ENCODE measurements at regions not wholly inside any gene's neighbourhood (a gene's known extent, or its start where the extent isn't known, plus 50 kb on each side); places are given as distances from the start of the nearest gene placed in this dataset.

DNA sequence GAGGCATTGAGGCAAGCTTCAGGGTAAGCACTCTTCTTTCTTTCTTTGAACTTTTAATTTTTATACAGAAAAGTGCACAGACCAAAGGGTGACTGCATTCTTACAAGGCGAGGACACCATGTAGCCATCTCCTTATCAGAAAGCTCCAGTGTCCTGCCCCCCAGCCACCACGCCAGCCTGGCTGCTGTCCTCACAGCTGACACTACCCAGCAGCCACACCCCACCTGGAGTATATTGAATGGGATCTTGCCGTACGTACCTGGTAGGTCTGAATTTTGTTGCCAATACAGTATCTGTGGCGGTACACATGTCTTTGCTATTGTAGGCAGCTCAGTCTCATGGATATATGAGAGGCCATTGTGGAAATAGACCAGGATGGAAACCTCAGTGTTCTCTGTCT is 284.0 kb upstream of the IRX2 start (continued):
- TF ChIP-seq, protein P1, sequence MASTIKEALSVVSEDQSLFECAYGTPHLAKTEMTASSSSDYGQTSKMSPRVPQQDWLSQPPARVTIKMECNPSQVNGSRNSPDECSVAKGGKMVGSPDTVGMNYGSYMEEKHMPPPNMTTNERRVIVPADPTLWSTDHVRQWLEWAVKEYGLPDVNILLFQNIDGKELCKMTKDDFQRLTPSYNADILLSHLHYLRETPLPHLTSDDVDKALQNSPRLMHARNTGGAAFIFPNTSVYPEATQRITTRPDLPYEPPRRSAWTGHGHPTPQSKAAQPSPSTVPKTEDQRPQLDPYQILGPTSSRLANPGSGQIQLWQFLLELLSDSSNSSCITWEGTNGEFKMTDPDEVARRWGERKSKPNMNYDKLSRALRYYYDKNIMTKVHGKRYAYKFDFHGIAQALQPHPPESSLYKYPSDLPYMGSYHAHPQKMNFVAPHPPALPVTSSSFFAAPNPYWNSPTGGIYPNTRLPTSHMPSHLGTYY (CRISPR knock-in tag; IDR thresholded peaks at IDR 0.05): no peak
- TF ChIP-seq, protein P2, sequence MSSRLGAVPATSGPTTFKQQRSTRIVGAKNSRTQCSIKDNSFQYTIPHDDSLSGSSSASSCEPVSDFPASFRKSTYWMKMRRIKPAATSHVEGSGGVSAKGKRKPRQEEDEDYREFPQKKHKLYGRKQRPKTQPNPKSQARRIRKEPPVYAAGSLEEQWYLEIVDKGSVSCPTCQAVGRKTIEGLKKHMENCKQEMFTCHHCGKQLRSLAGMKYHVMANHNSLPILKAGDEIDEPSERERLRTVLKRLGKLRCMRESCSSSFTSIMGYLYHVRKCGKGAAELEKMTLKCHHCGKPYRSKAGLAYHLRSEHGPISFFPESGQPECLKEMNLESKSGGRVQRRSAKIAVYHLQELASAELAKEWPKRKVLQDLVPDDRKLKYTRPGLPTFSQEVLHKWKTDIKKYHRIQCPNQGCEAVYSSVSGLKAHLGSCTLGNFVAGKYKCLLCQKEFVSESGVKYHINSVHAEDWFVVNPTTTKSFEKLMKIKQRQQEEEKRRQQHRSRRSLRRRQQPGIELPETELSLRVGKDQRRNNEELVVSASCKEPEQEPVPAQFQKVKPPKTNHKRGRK (CRISPR knock-in tag; IDR thresholded peaks at IDR 0.05; ENCODE audit: borderline replicate concordance): no peak
- TF ChIP-seq, protein P3, sequence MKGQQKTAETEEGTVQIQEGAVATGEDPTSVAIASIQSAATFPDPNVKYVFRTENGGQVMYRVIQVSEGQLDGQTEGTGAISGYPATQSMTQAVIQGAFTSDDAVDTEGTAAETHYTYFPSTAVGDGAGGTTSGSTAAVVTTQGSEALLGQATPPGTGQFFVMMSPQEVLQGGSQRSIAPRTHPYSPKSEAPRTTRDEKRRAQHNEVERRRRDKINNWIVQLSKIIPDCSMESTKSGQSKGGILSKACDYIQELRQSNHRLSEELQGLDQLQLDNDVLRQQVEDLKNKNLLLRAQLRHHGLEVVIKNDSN (CRISPR knock-in tag; IDR thresholded peaks at IDR 0.05): no peak
- TF ChIP-seq IRF2 (CRISPR knock-in tag; IDR thresholded peaks at IDR 0.05; ENCODE audit: borderline replicate concordance, low read depth): no peak
- no peak for TF ChIP-seq KAT7 (CRISPR knock-in tag; IDR thresholded peaks at IDR 0.05; ENCODE audit: borderline replicate concordance)
- no peak for TF ChIP-seq MYBL2 (CRISPR knock-in tag; IDR thresholded peaks at IDR 0.05)
- no peak for TF ChIP-seq ZNF317 (CRISPR knock-in tag; IDR thresholded peaks at IDR 0.05; ENCODE audit: borderline replicate concordance, low read depth)

DNA sequence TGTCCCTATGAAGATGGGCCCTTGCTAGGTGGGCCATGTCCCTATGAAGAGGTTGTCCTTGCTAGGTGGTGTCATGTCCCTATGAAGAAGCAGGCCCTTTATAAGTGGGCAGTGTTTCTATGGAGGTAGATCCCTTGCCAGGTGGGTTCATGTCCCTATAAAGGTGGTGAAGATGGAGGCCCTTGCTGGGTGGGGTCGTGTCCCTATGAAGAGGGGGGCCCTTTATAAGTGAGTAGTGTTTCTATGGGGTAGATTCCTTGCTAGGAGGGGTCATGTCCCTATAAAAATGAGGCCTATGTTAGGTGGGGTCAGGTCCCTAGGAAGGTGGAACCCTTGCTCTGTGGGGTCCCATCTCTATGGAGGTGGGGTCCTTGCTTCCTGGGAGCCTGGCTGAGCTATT is 283.4 kb upstream of the IRX2 start:
- no peak overlapping the region for H3K27ac Mint-ChIP-seq
- ChIA-PET CTCF (no interaction called here), POLR2A (no interaction called here)
- DNase-seq (ENCODE audit: low spot score) (no peak), ATAC-seq (no peak)
- TF ChIP-seq ZNF138 (CRISPR knock-in tag; conservative IDR thresholded peaks at IDR 0.05) (no peak), SP1 (CRISPR knock-in tag; conservative IDR thresholded peaks at IDR 0.05) (no peak), MXD4 (CRISPR knock-in tag; IDR thresholded peaks at IDR 0.05; ENCODE audit: borderline replicate concordance) (no peak), ZNF232 (CRISPR knock-in tag; IDR thresholded peaks at IDR 0.05) (no peak), ZNF317 (CRISPR knock-in tag; IDR thresholded peaks at IDR 0.05; ENCODE audit: borderline replicate concordance, low read depth) (no peak), RELA (CRISPR knock-in tag; IDR thresholded peaks at IDR 0.05; ENCODE audit: borderline replicate concordance) (no peak), CREB1 (CRISPR knock-in tag; IDR thresholded peaks at IDR 0.05) (no peak), IRF2 (CRISPR knock-in tag; IDR thresholded peaks at IDR 0.05; ENCODE audit: borderline replicate concordance, low read depth) (no peak)
- TF ChIP-seq, protein P4, sequence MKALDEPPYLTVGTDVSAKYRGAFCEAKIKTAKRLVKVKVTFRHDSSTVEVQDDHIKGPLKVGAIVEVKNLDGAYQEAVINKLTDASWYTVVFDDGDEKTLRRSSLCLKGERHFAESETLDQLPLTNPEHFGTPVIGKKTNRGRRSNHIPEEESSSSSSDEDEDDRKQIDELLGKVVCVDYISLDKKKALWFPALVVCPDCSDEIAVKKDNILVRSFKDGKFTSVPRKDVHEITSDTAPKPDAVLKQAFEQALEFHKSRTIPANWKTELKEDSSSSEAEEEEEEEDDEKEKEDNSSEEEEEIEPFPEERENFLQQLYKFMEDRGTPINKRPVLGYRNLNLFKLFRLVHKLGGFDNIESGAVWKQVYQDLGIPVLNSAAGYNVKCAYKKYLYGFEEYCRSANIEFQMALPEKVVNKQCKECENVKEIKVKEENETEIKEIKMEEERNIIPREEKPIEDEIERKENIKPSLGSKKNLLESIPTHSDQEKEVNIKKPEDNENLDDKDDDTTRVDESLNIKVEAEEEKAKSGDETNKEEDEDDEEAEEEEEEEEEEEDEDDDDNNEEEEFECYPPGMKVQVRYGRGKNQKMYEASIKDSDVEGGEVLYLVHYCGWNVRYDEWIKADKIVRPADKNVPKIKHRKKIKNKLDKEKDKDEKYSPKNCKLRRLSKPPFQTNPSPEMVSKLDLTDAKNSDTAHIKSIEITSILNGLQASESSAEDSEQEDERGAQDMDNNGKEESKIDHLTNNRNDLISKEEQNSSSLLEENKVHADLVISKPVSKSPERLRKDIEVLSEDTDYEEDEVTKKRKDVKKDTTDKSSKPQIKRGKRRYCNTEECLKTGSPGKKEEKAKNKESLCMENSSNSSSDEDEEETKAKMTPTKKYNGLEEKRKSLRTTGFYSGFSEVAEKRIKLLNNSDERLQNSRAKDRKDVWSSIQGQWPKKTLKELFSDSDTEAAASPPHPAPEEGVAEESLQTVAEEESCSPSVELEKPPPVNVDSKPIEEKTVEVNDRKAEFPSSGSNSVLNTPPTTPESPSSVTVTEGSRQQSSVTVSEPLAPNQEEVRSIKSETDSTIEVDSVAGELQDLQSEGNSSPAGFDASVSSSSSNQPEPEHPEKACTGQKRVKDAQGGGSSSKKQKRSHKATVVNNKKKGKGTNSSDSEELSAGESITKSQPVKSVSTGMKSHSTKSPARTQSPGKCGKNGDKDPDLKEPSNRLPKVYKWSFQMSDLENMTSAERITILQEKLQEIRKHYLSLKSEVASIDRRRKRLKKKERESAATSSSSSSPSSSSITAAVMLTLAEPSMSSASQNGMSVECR (CRISPR knock-in tag; IDR thresholded peaks at IDR 0.05; ENCODE audit: borderline replicate concordance): no peak
- TF ChIP-seq, protein P5, sequence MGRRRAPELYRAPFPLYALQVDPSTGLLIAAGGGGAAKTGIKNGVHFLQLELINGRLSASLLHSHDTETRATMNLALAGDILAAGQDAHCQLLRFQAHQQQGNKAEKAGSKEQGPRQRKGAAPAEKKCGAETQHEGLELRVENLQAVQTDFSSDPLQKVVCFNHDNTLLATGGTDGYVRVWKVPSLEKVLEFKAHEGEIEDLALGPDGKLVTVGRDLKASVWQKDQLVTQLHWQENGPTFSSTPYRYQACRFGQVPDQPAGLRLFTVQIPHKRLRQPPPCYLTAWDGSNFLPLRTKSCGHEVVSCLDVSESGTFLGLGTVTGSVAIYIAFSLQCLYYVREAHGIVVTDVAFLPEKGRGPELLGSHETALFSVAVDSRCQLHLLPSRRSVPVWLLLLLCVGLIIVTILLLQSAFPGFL (CRISPR knock-in tag; IDR thresholded peaks at IDR 0.05; ENCODE audit: borderline replicate concordance): no peak
- TF ChIP-seq, protein P6, sequence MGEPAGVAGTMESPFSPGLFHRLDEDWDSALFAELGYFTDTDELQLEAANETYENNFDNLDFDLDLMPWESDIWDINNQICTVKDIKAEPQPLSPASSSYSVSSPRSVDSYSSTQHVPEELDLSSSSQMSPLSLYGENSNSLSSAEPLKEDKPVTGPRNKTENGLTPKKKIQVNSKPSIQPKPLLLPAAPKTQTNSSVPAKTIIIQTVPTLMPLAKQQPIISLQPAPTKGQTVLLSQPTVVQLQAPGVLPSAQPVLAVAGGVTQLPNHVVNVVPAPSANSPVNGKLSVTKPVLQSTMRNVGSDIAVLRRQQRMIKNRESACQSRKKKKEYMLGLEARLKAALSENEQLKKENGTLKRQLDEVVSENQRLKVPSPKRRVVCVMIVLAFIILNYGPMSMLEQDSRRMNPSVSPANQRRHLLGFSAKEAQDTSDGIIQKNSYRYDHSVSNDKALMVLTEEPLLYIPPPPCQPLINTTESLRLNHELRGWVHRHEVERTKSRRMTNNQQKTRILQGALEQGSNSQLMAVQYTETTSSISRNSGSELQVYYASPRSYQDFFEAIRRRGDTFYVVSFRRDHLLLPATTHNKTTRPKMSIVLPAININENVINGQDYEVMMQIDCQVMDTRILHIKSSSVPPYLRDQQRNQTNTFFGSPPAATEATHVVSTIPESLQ (CRISPR knock-in tag; IDR thresholded peaks at IDR 0.05): no peak
- TF ChIP-seq, protein P7, sequence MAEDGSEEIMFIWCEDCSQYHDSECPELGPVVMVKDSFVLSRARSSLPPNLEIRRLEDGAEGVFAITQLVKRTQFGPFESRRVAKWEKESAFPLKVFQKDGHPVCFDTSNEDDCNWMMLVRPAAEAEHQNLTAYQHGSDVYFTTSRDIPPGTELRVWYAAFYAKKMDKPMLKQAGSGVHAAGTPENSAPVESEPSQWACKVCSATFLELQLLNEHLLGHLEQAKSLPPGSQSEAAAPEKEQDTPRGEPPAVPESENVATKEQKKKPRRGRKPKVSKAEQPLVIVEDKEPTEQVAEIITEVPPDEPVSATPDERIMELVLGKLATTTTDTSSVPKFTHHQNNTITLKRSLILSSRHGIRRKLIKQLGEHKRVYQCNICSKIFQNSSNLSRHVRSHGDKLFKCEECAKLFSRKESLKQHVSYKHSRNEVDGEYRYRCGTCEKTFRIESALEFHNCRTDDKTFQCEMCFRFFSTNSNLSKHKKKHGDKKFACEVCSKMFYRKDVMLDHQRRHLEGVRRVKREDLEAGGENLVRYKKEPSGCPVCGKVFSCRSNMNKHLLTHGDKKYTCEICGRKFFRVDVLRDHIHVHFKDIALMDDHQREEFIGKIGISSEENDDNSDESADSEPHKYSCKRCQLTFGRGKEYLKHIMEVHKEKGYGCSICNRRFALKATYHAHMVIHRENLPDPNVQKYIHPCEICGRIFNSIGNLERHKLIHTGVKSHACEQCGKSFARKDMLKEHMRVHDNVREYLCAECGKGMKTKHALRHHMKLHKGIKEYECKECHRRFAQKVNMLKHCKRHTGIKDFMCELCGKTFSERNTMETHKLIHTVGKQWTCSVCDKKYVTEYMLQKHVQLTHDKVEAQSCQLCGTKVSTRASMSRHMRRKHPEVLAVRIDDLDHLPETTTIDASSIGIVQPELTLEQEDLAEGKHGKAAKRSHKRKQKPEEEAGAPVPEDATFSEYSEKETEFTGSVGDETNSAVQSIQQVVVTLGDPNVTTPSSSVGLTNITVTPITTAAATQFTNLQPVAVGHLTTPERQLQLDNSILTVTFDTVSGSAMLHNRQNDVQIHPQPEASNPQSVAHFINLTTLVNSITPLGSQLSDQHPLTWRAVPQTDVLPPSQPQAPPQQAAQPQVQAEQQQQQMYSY (CRISPR knock-in tag; IDR thresholded peaks at IDR 0.05): no peak
- TF ChIP-seq, protein P8, sequence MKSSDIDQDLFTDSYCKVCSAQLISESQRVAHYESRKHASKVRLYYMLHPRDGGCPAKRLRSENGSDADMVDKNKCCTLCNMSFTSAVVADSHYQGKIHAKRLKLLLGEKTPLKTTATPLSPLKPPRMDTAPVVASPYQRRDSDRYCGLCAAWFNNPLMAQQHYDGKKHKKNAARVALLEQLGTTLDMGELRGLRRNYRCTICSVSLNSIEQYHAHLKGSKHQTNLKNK (CRISPR knock-in tag; IDR thresholded peaks at IDR 0.05): no peak
- no peaks in the 10 kb centered on the region for H3K27me3 Mint-ChIP-seq (ENCODE audit: low read depth)
- peaks cover 5% of the 10 kb centered on the region; the same call in 1 of the 2 replicates for H3K9me3 Mint-ChIP-seq
- no peak overlapping the region for H3K4me3 Mint-ChIP-seq
- H3K4me1 Mint-ChIP-seq: peaks cover 16% of the 10 kb centered on the region
- no peaks in the 10 kb centered on the region for H3K36me3 Mint-ChIP-seq

Measured in WTC11 (cell line).